ENCODE measurements at regions not wholly inside any gene's neighbourhood (a gene's known extent, or its start where the extent isn't known, plus 50 kb on each side); places are given as distances from the start of the nearest gene placed in this dataset.

GRCh38 chr9:136596217-136596616, 50.4 kb upstream of the NOTCH1 start:
- ATAC-seq (ENCODE audit: low read depth) (no peak), DNase-seq (no peak)
- H3K27ac Mint-ChIP-seq, result no peak overlapping the region

More at GRCh38 chr9:136596217-136596616, 50.4 kb upstream of the NOTCH1 start:
- 68% methylated on average over 4 of the region's 8 CpGs for whole genome bisulfite sequencing (ENCODE audit: insufficient coverage)
- H3K27me3 ChIP-seq (replicated peaks in 1 of 4; ENCODE audit: control extremely low read depth in 1 of 4, control insufficient read depth in 3 of 4, insufficient read depth in 4 of 4, low read length in 3 of 4), result peaks cover 0 to 28% (median 6%) of the 10 kb centered on the region in 4 experiments
- no peaks in the 10 kb centered on the region for H3K4me1 ChIP-seq (ENCODE audit: control insufficient read depth in 2 of 2, insufficient read depth in 2 of 2, low read length in 2 of 2)
- H3K27me3 Mint-ChIP-seq, result no peaks in the 10 kb centered on the region
- intact Hi-C loops (cut with micrococcal nuclease), result no loop called here
- no peak overlapping the region for H3K4me3 Mint-ChIP-seq
- no peaks in the 10 kb centered on the region for H3K79me2 ChIP-seq (ENCODE audit: control insufficient read depth, insufficient read depth, low read length)
- no peak overlapping the region for H3K4me2 ChIP-seq (replicated peaks; ENCODE audit: low read depth, low read length, poor library complexity, severe bottlenecking)
- H2AFZ ChIP-seq (ENCODE audit: insufficient read depth, low read depth, low read length, poor library complexity, severe bottlenecking), result no peak overlapping the region
- H3K4me1 Mint-ChIP-seq, result no peaks in the 10 kb centered on the region
- H3K9me3 Mint-ChIP-seq (ENCODE audit: insufficient read depth), result no peaks in the 10 kb centered on the region
- TF ChIP-seq CTCF (IDR thresholded peaks at IDR 0.05), result no peak
- no peak for TF ChIP-seq EZH2 (IDR thresholded peaks at IDR 0.05; ENCODE audit: borderline replicate concordance, insufficient read depth, low read depth, low read length, poor library complexity, severe bottlenecking)
- no peaks in the 10 kb centered on the region for H3K36me3 ChIP-seq (replicated peaks in 1 of 2; ENCODE audit: control extremely low read depth in 1 of 2, control insufficient read depth in 1 of 2, extremely low read depth in 1 of 2, insufficient read depth in 2 of 2, low read length in 1 of 2)
- CTCF ChIA-PET, result no interaction called here
- peaks cover 0 to 18% (median 3%) of the 10 kb centered on the region in 3 donors for H3K9me3 ChIP-seq (ENCODE audit: control extremely low read depth in 1 of 3, control insufficient read depth in 2 of 3, insufficient read depth in 1 of 3, low read length in 2 of 3)
- POLR2A ChIA-PET, result no interaction called here
- H3K9ac ChIP-seq (ENCODE audit: low read length), result no peak overlapping the region
- H4K20me1 ChIP-seq (ENCODE audit: control insufficient read depth, insufficient read depth, low read length, poor library complexity, severe bottlenecking), result no peaks in the 10 kb centered on the region
- H3K27ac ChIP-seq (ENCODE audit: low read length in 2 of 2), result no peak overlapping the region
- H3K4me3 ChIP-seq (ENCODE audit: control extremely low read depth in 1 of 5, extremely low read depth in 1 of 5, insufficient read depth in 1 of 5, low read depth in 2 of 5, low read length in 4 of 5), result no peak overlapping the region

All from B cell (primary cell).